ENCODE measurements at regions not wholly inside any gene's neighbourhood (a gene's known extent, or its start where the extent isn't known, plus 50 kb on each side); places are given as distances from the start of the nearest gene placed in this dataset.

DNA sequence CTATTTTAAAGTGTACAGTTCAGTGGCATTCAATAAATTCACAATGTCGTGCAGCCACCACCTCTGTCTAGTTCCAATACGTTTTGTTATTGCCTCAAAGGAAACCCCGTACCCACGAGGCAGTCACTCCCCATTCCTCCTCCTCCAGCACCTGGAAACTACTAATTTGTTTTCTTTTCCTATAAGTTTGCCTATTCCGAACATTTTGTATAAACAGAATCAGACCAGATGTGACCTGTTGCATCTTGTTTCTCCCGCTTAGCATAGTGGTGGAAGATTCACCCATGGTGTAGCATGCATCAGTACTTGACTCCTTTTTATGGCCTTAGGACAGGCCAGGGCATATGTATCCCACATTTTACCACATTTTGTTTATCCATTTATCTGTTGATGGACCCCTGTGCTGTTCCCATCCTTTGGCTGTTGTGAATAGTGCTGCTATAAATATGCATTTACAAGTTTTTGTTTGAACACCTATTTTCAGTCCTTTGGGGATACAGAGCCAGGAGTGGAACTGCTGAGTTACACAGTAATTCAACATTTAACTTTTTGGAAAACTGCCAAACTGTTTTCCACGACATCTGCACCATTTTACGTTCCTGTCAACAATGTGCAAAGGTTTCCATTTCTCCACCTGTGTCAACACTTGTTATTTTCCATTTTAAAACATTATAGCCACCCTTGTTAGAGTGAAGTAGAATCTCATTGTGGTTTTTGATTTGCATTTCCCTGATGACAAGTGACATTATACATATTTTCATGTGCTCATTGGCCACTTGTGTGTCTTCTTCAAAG lies 57.8 kb upstream of the STX18 start:
- ATAC-seq: no peak
- H3K4me3 ChIP-seq: no peak overlapping the region
- H3K36me3 ChIP-seq: no peaks in the 10 kb centered on the region
- TF ChIP-seq, protein P1, sequence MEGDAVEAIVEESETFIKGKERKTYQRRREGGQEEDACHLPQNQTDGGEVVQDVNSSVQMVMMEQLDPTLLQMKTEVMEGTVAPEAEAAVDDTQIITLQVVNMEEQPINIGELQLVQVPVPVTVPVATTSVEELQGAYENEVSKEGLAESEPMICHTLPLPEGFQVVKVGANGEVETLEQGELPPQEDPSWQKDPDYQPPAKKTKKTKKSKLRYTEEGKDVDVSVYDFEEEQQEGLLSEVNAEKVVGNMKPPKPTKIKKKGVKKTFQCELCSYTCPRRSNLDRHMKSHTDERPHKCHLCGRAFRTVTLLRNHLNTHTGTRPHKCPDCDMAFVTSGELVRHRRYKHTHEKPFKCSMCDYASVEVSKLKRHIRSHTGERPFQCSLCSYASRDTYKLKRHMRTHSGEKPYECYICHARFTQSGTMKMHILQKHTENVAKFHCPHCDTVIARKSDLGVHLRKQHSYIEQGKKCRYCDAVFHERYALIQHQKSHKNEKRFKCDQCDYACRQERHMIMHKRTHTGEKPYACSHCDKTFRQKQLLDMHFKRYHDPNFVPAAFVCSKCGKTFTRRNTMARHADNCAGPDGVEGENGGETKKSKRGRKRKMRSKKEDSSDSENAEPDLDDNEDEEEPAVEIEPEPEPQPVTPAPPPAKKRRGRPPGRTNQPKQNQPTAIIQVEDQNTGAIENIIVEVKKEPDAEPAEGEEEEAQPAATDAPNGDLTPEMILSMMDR (IDR thresholded peaks at IDR 0.05): no peak
- no peak overlapping the region for H3K27ac ChIP-seq
- no peak for DNase-seq
- H3K27me3 ChIP-seq: no peaks in the 10 kb centered on the region
- H3K4me1 ChIP-seq: no peaks in the 10 kb centered on the region
- intact Hi-C loops (cut with DNase I): no loop called here
- peaks cover 8% of the 10 kb centered on the region for H3K9me3 ChIP-seq

DNA sequence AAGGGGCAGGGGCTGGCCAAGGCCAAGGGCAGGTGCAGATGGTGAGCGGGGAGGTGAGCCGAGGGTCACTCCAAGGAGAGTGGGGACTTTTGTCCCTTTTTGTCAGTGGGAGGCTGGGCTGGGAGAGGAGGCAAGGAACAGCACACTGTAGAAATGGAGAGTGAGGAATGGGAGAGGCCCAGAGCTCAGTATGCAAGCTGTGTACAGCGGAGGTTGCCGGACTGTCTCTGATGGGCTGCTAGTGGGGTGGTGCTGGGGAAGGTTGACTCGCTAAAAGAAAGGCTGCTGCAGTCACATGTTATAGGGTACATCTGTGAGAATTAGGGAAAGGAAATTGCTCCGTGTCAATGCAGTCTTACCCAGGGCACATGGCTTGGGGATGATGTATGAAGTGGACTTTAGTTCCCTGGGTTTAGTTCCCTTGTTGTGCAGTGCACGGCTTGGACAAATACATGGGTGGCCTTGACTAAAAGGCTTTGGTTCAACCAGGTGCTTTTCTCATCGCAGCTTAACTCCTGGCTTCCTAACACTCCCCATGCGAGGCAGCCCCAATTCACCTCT lies 57.1 kb upstream of the STX18 start:
- TF ChIP-seq, protein P1 (IDR thresholded peaks at IDR 0.05): no peak
- intact Hi-C loops (cut with DNase I): no loop called here

DNA sequence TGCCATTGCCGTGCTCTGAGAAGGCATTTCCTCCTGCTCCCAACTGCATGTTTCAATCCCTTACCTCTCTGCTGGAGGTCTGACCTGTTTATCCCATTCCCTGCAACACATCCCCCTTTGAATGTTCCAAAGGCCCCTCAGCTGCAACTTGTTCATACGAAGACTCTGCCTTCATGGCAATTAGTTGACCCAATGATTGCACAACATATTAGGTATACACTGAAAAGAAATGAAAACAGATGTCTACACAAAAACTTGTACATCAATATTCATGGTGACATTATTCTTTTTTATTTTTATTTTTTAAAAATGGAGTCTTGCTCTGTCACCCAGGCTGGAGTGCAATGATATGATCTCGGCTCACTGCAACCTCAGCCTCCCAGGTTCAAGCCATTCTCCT lies 54.9 kb upstream of the STX18 start:
- H3K9me3 ChIP-seq: peaks cover 8% of the 10 kb centered on the region
- no peaks in the 10 kb centered on the region for H3K4me1 ChIP-seq
- no peak for ATAC-seq
- TF ChIP-seq, protein P1 (IDR thresholded peaks at IDR 0.05): no peak
- intact Hi-C loops (cut with DNase I): no loop called here
- H3K27me3 ChIP-seq: no peaks in the 10 kb centered on the region
- DNase-seq: no peak
- no peak overlapping the region for H3K27ac ChIP-seq
- H3K36me3 ChIP-seq: no peaks in the 10 kb centered on the region
- no peak overlapping the region for H3K4me3 ChIP-seq

More for the DNA sequence above, 57.1 kb upstream of the STX18 start:
- H3K4me1 ChIP-seq: no peaks in the 10 kb centered on the region
- ATAC-seq: peak; percentile 13
- no peak for DNase-seq
- no peaks in the 10 kb centered on the region for H3K27me3 ChIP-seq
- peaks cover 8% of the 10 kb centered on the region for H3K9me3 ChIP-seq
- no peaks in the 10 kb centered on the region for H3K36me3 ChIP-seq
- H3K27ac ChIP-seq: no peak overlapping the region
- H3K4me3 ChIP-seq: no peak overlapping the region

DNA sequence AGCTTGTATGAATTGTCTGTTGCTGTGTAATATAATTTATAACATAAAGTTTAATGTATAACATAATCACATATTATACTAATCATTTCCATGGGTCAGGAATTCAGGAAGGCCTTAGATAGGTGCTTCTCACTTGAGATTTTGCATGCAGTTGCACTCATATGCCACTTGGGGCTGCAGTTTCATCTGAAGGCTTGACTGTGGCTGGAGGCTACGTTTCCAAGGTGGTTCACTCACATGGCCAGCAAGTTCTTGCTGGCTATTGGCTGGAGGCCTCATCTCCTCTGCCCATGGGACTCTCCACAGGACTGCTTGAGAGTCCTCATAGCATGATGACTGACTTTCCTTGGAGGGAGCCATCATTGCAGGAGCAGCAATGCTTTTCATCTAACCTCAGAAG lies 53.4 kb upstream of the STX18 start:
- Histone ChIP-seq H3K27ac (no peak overlapping the region), H3K4me1 (no peaks in the 10 kb centered on the region), H3K36me3 (no peaks in the 10 kb centered on the region), H3K4me3 (no peak overlapping the region), H3K9me3 (peaks cover 8% of the 10 kb centered on the region), H3K27me3 (no peaks in the 10 kb centered on the region)
- DNase-seq (no peak), ATAC-seq (no peak)
- intact Hi-C loops (cut with DNase I): no loop called here
- TF ChIP-seq, protein P1 (IDR thresholded peaks at IDR 0.05): no peak

DNA sequence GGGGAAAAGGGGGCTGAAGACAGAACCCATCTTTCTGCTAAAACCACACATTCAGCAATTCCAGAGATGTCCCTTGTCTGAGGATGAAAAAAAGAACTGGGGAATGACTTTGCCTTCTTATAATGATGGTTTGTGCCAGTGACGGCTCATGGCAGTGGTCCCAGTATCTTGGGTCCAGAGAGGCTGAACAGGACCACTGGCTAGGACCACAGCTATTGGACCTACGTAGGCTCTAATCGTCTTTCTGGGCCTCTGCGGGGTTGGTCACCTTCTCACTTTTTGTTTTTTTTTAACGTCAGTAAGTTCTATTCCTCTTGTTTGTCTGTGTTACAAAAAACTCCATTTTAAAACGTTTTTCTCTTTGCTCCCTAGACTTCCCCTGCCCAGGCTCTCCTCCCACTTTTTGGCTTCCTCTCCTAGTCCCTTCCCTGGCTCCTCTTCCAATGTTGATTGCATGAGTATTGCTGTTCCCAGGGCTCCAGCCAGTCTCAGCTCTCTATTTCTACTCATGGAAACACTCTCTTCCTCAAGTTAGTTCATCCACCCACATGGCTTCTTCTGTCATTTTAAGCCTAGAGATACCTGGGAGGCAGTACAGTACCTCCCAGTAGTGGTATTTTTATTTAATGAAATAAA lies 52.6 kb upstream of the STX18 start:
- DNase-seq (no peak), ATAC-seq (no peak)
- Histone ChIP-seq H3K4me1 (no peaks in the 10 kb centered on the region), H3K27ac (no peak overlapping the region), H3K27me3 (no peaks in the 10 kb centered on the region), H3K36me3 (no peaks in the 10 kb centered on the region), H3K9me3 (peaks cover 8% of the 10 kb centered on the region), H3K4me3 (no peak overlapping the region)
- TF ChIP-seq, protein P1 (IDR thresholded peaks at IDR 0.05): no peak
- intact Hi-C loops (cut with DNase I): no loop called here

Data from upper lobe of right lung (tissue), 1 donor.